ENCODE measurements at regions not wholly inside any gene's neighbourhood (a gene's known extent, or its start where the extent isn't known, plus 50 kb on each side); places are given as distances from the start of the nearest gene placed in this dataset.
"Not testable (repeated sequence)": the region's sequence is repeated elsewhere in the genome, so short reads cannot be mapped to it uniquely, and the experiment has no call there.

- no peak overlapping the region for H3K4me3 ChIP-seq (ENCODE audit: low read depth, low read length)
- TF ChIP-seq, protein P1, sequence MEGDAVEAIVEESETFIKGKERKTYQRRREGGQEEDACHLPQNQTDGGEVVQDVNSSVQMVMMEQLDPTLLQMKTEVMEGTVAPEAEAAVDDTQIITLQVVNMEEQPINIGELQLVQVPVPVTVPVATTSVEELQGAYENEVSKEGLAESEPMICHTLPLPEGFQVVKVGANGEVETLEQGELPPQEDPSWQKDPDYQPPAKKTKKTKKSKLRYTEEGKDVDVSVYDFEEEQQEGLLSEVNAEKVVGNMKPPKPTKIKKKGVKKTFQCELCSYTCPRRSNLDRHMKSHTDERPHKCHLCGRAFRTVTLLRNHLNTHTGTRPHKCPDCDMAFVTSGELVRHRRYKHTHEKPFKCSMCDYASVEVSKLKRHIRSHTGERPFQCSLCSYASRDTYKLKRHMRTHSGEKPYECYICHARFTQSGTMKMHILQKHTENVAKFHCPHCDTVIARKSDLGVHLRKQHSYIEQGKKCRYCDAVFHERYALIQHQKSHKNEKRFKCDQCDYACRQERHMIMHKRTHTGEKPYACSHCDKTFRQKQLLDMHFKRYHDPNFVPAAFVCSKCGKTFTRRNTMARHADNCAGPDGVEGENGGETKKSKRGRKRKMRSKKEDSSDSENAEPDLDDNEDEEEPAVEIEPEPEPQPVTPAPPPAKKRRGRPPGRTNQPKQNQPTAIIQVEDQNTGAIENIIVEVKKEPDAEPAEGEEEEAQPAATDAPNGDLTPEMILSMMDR (IDR thresholded peaks at IDR 0.05; ENCODE audit: low read depth, low read length): no peak
- DNase-seq (ENCODE audit: low read depth, low spot score): no peak
- in situ Hi-C loops (cut with HindIII; ENCODE audit: low sequenced_read_pairs): no loop called here
Observed at GRCh38 chr13:25001476-25002206, 94.3 kb upstream of the PABPC3 start.

- peak; percentile 17 for DNase-seq (ENCODE audit: low read depth, low spot score)
- in situ Hi-C loops (cut with HindIII; ENCODE audit: low sequenced_read_pairs); H3K4me3 ChIP-seq (ENCODE audit: low read depth, low read length): not testable (repeated sequence)
- TF ChIP-seq, protein P1 (IDR thresholded peaks at IDR 0.05; ENCODE audit: low read depth, low read length): peak; percentile 26
Observed at GRCh38 chr13:25002311-25002710, 93.6 kb upstream of the PABPC3 start.

GRCh38 chr13:25004489-25004888, 91.4 kb upstream of the PABPC3 start:
- DNase-seq (ENCODE audit: low read depth, low spot score); H3K4me3 ChIP-seq (ENCODE audit: low read depth, low read length); in situ Hi-C loops (cut with HindIII; ENCODE audit: low sequenced_read_pairs): not testable (repeated sequence)

DNA sequence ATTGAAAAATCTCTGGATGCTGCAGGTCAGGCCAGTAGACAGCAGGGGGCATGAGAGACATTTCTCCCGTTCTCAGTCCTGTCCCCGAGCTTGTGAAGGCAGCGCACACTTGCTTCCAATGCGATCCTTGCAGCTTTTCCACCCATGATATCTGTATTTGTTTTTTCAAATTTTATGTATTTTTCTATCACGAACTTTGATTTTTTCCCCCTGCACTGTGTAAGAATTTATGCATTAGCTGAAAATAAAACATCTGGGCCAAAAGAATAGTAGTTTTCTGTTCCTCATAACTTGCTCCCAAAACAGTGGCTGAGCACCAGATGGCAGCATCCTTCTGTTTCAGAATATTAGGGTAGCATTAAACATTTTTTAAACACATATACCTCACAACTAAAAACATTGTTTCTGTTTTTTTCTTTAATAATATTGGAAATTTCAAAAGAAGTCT, 90.9 kb upstream of the PABPC3 start:
- DNase-seq (ENCODE audit: low read depth, low spot score): peak; percentile 59
- H3K4me3 ChIP-seq (ENCODE audit: low read depth, low read length); in situ Hi-C loops (cut with HindIII; ENCODE audit: low sequenced_read_pairs): not testable (repeated sequence)
- TF ChIP-seq, protein P1 (IDR thresholded peaks at IDR 0.05; ENCODE audit: low read depth, low read length): peak; percentile 48

DNA sequence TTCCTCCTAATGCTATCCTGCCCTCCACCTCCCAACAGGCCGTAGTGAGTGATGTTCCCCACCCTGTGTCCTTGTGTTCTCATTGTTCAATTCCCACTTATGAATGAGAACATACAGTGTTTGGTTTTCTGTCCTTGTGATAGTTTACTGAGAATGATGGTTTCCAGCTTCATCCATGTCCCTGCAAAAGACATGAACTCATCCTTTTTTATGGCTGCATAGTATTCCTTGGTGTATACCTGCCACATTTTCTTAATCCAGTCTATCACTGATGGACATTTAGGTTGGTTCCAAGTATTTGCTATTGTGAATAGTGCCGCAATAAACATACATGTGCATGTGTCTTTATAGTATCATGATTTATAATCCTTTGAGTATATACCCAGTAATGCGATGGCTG, 88.5 kb upstream of the PABPC3 start:
- DNase-seq (ENCODE audit: low read depth, low spot score); in situ Hi-C loops (cut with HindIII; ENCODE audit: low sequenced_read_pairs): not testable (repeated sequence)

DNA sequence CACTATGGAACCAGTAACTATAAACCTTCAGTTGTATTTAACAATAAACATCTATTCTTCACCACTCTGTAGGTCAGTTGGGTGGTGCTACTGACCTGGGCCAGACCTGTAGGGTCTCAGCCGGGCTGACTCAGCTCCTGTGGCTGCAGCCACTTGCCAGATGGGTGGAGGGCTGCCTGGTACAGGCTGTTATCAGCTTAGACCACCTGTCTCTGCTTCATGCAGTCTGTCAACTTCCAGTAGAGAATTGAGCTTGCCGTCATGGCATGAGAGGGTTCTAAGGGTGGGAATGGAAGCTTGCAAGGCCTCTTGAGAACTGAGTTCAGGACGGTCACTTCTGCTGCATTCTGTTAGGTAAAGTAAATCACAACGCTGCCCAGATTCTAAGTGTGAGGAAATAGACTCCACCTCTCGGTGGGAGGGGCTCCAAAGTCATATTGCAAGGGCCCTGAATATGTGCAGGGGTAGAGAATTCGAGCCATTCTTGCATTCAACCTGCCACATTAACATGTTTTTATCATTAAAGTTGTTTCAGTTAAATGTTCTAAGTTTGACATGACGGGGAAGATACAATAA, 81.5 kb upstream of the PABPC3 start:
- in situ Hi-C loops (cut with HindIII; ENCODE audit: low sequenced_read_pairs); H3K4me3 ChIP-seq (ENCODE audit: low read depth, low read length); DNase-seq (ENCODE audit: low read depth, low spot score): not testable (repeated sequence)

More for the DNA sequence above, 88.5 kb upstream of the PABPC3 start:
- not testable (repeated sequence) for H3K4me3 ChIP-seq (ENCODE audit: low read depth, low read length)

DNA sequence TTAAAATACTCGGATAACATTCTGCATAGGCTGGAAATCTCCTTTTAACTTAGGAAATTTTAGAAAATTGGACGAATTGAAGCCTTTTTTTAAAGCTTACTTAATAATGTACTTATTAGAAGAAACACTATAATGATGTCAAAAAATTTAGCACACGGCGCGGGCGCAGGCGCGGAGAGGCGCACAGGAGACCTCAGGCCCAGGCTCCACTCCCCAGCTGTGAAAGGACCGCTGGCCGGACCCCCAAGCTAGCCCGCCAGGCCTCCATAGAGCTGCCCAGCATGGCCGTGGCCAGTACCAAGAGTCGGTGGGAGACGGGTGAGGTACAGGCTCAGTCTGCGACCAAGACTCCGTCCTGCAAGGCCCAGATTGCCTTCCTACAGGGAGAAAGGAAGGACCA, 78.8 kb upstream of the PABPC3 start:
- in situ Hi-C loops (cut with HindIII; ENCODE audit: low sequenced_read_pairs); H3K4me3 ChIP-seq (ENCODE audit: low read depth, low read length); DNase-seq (ENCODE audit: low read depth, low spot score): not testable (repeated sequence)

GRCh38 chr13:25017808-25018728, 77.9 kb upstream of the PABPC3 start:
- DNase-seq (ENCODE audit: low read depth, low spot score); in situ Hi-C loops (cut with HindIII; ENCODE audit: low sequenced_read_pairs): not testable (repeated sequence)

DNA sequence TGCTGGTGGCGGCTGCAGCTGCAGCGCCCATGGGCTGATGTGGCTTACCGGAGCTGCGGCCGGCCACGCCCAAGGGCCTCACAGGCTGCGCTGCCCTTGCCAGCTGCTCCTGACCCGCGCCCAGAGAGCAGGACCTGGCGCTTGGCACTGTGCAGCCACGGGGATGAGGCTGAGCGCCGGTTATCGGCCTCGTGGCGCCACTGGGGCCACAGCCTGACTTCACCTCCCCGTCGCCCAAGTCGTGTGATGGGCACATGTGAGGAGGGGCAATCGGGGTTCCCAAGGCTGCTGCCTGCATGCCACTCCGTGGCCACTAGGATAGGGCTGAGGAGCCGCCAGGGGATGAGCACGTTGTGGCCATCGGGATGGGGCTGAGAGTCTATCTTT, 77.2 kb upstream of the PABPC3 start:
- in situ Hi-C loops (cut with HindIII; ENCODE audit: low sequenced_read_pairs): no loop called here
- TF ChIP-seq, protein P1 (IDR thresholded peaks at IDR 0.05; ENCODE audit: low read depth, low read length): no peak
- H3K4me3 ChIP-seq (ENCODE audit: low read depth, low read length): no peak overlapping the region
- no peak for DNase-seq (ENCODE audit: low read depth, low spot score)

More at GRCh38 chr13:25017808-25018728, 77.9 kb upstream of the PABPC3 start:
- peak overlapping the region; percentile 5 for H3K4me3 ChIP-seq (ENCODE audit: low read depth, low read length)

DNA sequence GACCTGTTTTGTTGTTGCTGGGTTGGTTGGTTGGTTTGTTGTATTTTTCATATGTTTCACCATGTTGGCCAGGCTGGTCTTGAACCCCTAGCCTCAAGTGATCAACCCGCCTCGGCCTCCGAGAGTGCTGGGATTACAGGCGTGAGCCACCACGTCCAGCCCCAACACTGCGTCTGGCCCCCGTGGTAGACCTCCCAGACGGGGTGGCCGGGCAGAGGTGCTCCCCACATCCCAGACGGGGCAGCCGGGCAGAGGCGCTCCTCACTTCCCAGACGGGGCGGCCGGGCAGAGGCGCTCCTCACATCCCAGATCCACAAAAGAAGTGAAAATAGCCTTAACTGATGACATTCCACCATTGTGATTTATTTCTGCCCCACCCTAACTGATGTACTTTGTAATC, 76.2 kb upstream of the PABPC3 start:
- H3K4me3 ChIP-seq (ENCODE audit: low read depth, low read length); in situ Hi-C loops (cut with HindIII; ENCODE audit: low sequenced_read_pairs); DNase-seq (ENCODE audit: low read depth, low spot score): not testable (repeated sequence)
